CD4-positive, CD25-positive, alpha-beta regulatory T cell (primary cell): ENCODE measurements at regions not wholly inside any gene's neighbourhood (a gene's known extent, or its start where the extent isn't known, plus 50 kb on each side); places are given as distances from the start of the nearest gene placed in this dataset.
"Not testable (repeated sequence)": the region's sequence is repeated elsewhere in the genome, so short reads cannot be mapped to it uniquely, and the experiment has no call there.

Experiments used
- ATAC-seq, 2 donors: fragments of 150-1000 bp; cut with Tn5 transposase; one replicate each; pipeline ENCODE4 v1.10.0; 2021; ENCODE audit warnings: low read depth in 2 of 2, moderate number of reproducible peaks in 2 of 2, moderate library complexity in 1 of 2
- DNase-seq, 3 donors: peaks; one replicate each; pipeline versions ENCODE4 v3.0.0 to v3.0.0-alpha.2; 2012 to 2022; ENCODE audit warnings: mixed read lengths in 1 of 3
- H3K27ac ChIP-seq: one replicate; pipeline ENCODE4 v1.7.0; 2013; ENCODE audit warnings: mild to moderate bottlenecking, low read length; ENCODE audit not compliant: insufficient read depth, poor library complexity, severe bottlenecking
- H3K27me3 ChIP-seq: one replicate; pipeline ENCODE4 v1.7.0; 2013; ENCODE audit warnings: low read length; ENCODE audit not compliant: control insufficient read depth, insufficient read depth
- H3K36me3 ChIP-seq: one replicate; pipeline ENCODE4 v1.7.0; 2013; ENCODE audit warnings: mild to moderate bottlenecking, low read length, moderate library complexity; ENCODE audit not compliant: control insufficient read depth, insufficient read depth
- H3K4me1 ChIP-seq: 2 replicates; pipeline ENCODE4 v1.7.0; 2013; ENCODE audit warnings: mild to moderate bottlenecking, low read length; ENCODE audit not compliant: insufficient read depth, control insufficient read depth, poor library complexity, severe bottlenecking
- H3K4me3 ChIP-seq: one replicate; pipeline ENCODE4 v1.7.0; 2013; ENCODE audit warnings: low read depth, mild to moderate bottlenecking, low read length, moderate library complexity
- H3K9me3 ChIP-seq, 2 experiments: 1 replicate in 1 of 2; 2 replicates in 1 of 2; pipeline ENCODE4 v1.7.0; 2013; ENCODE audit warnings: low read length in 2 of 2, mild to moderate bottlenecking in 1 of 2, moderate library complexity in 1 of 2; ENCODE audit not compliant: control insufficient read depth in 2 of 2
- H3K27ac Mint-ChIP-seq, 3 donors: one replicate each; pipeline ENCODE4 v1.8.0; 2020 to 2022; ENCODE audit warnings: mild to moderate bottlenecking in 3 of 3, mixed read lengths in 3 of 3, moderate library complexity in 2 of 3
- H3K27me3 Mint-ChIP-seq: one replicate; pipeline ENCODE4 v1.8.0; 2022; ENCODE audit warnings: mild to moderate bottlenecking, mixed read lengths
- H3K36me3 Mint-ChIP-seq: one replicate; pipeline ENCODE4 v1.8.0; 2020; ENCODE audit warnings: mixed read lengths
- H3K4me1 Mint-ChIP-seq, 4 donors: one replicate each; pipeline ENCODE4 v1.8.0; 2020 to 2022; ENCODE audit warnings: mixed read lengths in 4 of 4, mild to moderate bottlenecking in 1 of 4
- H3K4me3 Mint-ChIP-seq, 4 donors: one replicate each; pipeline ENCODE4 v1.8.0; 2020 to 2022; ENCODE audit warnings: mild to moderate bottlenecking in 4 of 4, mixed read lengths in 4 of 4, moderate library complexity in 3 of 4
- H3K9me3 Mint-ChIP-seq, 7 donors: one replicate each; pipeline ENCODE4 v1.8.0; 2020 to 2022; ENCODE audit warnings: mixed read lengths in 7 of 7, mild to moderate bottlenecking in 3 of 7, moderate library complexity in 2 of 7

GRCh38 chr4:65999518-65999871 lies 329.2 kb upstream of the EPHA5 start:
- Mint-ChIP-seq H3K27ac (no peak overlapping the region), H3K36me3 (no peaks in the 10 kb centered on the region), H3K4me3 (no peak overlapping the region), H3K27me3 (no peaks in the 10 kb centered on the region), H3K9me3 (peaks cover 0 to 9% (median 6%) of the 10 kb centered on the region in 7 donors), H3K4me1 (no peaks in the 10 kb centered on the region)
- no peaks in the 10 kb centered on the region for H3K9me3 ChIP-seq
- no peaks in the 10 kb centered on the region for H3K27me3 ChIP-seq
- H3K27ac ChIP-seq: no peak overlapping the region
- no peak for DNase-seq
- no peak overlapping the region for H3K4me3 ChIP-seq
- no peak for ATAC-seq
- no peaks in the 10 kb centered on the region for H3K4me1 ChIP-seq
- H3K36me3 ChIP-seq: no peaks in the 10 kb centered on the region

GRCh38 chr4:65998807-65999517 lies 328.7 kb upstream of the EPHA5 start:
- not testable (repeated sequence) for H3K36me3 Mint-ChIP-seq, DNase-seq, H3K4me1 ChIP-seq, H3K36me3 ChIP-seq, H3K9me3 ChIP-seq, H3K27me3 ChIP-seq, H3K27me3 Mint-ChIP-seq, H3K27ac ChIP-seq, H3K4me3 Mint-ChIP-seq, H3K27ac Mint-ChIP-seq, ATAC-seq, H3K9me3 Mint-ChIP-seq, H3K4me3 ChIP-seq, H3K4me1 Mint-ChIP-seq

GRCh38 chr4:65983061-65983460 lies 312.8 kb upstream of the EPHA5 start:
- Mint-ChIP-seq H3K27ac (no peak overlapping the region), H3K4me1 (no peaks in the 10 kb centered on the region), H3K4me3 (no peak overlapping the region), H3K27me3 (no peaks in the 10 kb centered on the region), H3K9me3 (peaks cover 4 to 47% (median 10%) of the 10 kb centered on the region in 7 donors), H3K36me3 (no peaks in the 10 kb centered on the region)
- H3K27ac ChIP-seq: no peak overlapping the region
- H3K36me3 ChIP-seq: no peaks in the 10 kb centered on the region
- DNase-seq: no peak
- no peak overlapping the region for H3K4me3 ChIP-seq
- no peak for ATAC-seq
- no peaks in the 10 kb centered on the region for H3K4me1 ChIP-seq
- H3K27me3 ChIP-seq: no peaks in the 10 kb centered on the region
- H3K9me3 ChIP-seq: no peaks in the 10 kb centered on the region

- no peaks in the 10 kb centered on the region for H3K27me3 Mint-ChIP-seq
- ATAC-seq: no peak
- H3K9me3 Mint-ChIP-seq: peaks cover 0 to 36% (median 10%) of the 10 kb centered on the region in 7 donors
- Histone ChIP-seq H3K36me3 (no peaks in the 10 kb centered on the region), H3K27me3 (no peaks in the 10 kb centered on the region), H3K4me3 (no peak overlapping the region), H3K9me3 (peaks cover 0 to 6% of the 10 kb centered on the region in 2 experiments), H3K4me1 (no peaks in the 10 kb centered on the region), H3K27ac (no peak overlapping the region)
- H3K4me3 Mint-ChIP-seq: no peak overlapping the region
- H3K36me3 Mint-ChIP-seq: no peaks in the 10 kb centered on the region
- no peak overlapping the region for H3K27ac Mint-ChIP-seq
- DNase-seq: no peak
- no peaks in the 10 kb centered on the region for H3K4me1 Mint-ChIP-seq
Observed at GRCh38 chr4:65976287-65976686, 306.0 kb upstream of the EPHA5 start.

- H3K27me3 Mint-ChIP-seq: no peaks in the 10 kb centered on the region
- no peak for ATAC-seq
- H3K9me3 Mint-ChIP-seq: peaks cover 0 to 19% (median 7%) of the 10 kb centered on the region in 7 donors
- H3K4me1 Mint-ChIP-seq: no peaks in the 10 kb centered on the region
- Histone ChIP-seq H3K9me3 (peaks cover 0 to 6% of the 10 kb centered on the region in 2 experiments), H3K4me3 (no peak overlapping the region), H3K27me3 (no peaks in the 10 kb centered on the region), H3K36me3 (no peaks in the 10 kb centered on the region), H3K4me1 (no peaks in the 10 kb centered on the region), H3K27ac (no peak overlapping the region)
- no peaks in the 10 kb centered on the region for H3K36me3 Mint-ChIP-seq
- no peak overlapping the region for H3K27ac Mint-ChIP-seq
- DNase-seq: no peak
- H3K4me3 Mint-ChIP-seq: no peak overlapping the region
Observed at GRCh38 chr4:65973186-65973585, 302.9 kb upstream of the EPHA5 start.

GRCh38 chr4:65971686-65972085 lies 301.4 kb upstream of the EPHA5 start:
- no peak overlapping the region for H3K4me3 ChIP-seq
- H3K27ac ChIP-seq: no peak overlapping the region
- H3K4me1 ChIP-seq: no peaks in the 10 kb centered on the region
- no peaks in the 10 kb centered on the region for H3K36me3 ChIP-seq
- H3K27me3 Mint-ChIP-seq: no peaks in the 10 kb centered on the region
- H3K36me3 Mint-ChIP-seq: no peaks in the 10 kb centered on the region
- ATAC-seq: no peak
- peaks cover 0 to 6% of the 10 kb centered on the region in 2 experiments for H3K9me3 ChIP-seq
- H3K27me3 ChIP-seq: no peaks in the 10 kb centered on the region
- DNase-seq: no peak
- no peak overlapping the region for H3K4me3 Mint-ChIP-seq
- H3K9me3 Mint-ChIP-seq: peaks cover 0 to 14% (median 5%) of the 10 kb centered on the region in 7 donors
- H3K4me1 Mint-ChIP-seq: no peaks in the 10 kb centered on the region
- H3K27ac Mint-ChIP-seq: no peak overlapping the region

- H3K4me1 Mint-ChIP-seq: no peaks in the 10 kb centered on the region
- no peak for ATAC-seq
- no peak overlapping the region for H3K4me3 Mint-ChIP-seq
Observed at GRCh38 chr4:65968831-65969558, 298.7 kb upstream of the EPHA5 start.

GRCh38 chr4:65960751-65961150 lies 290.5 kb upstream of the EPHA5 start:
- DNase-seq (no peak), ATAC-seq (no peak)
- Histone ChIP-seq H3K4me3 (no peak overlapping the region), H3K36me3 (no peaks in the 10 kb centered on the region), H3K9me3 (peaks cover 3 to 4% of the 10 kb centered on the region in 2 experiments), H3K4me1 (no peaks in the 10 kb centered on the region), H3K27ac (no peak overlapping the region), H3K27me3 (no peaks in the 10 kb centered on the region)
- no peaks in the 10 kb centered on the region for H3K4me1 Mint-ChIP-seq
- H3K36me3 Mint-ChIP-seq: no peaks in the 10 kb centered on the region
- H3K4me3 Mint-ChIP-seq: no peak overlapping the region
- H3K9me3 Mint-ChIP-seq: peaks cover 2 to 14% (median 8%) of the 10 kb centered on the region in 7 donors
- H3K27ac Mint-ChIP-seq: no peak overlapping the region
- no peaks in the 10 kb centered on the region for H3K27me3 Mint-ChIP-seq

More at GRCh38 chr4:65968831-65969558, 298.7 kb upstream of the EPHA5 start:
- Mint-ChIP-seq H3K27me3 (no peaks in the 10 kb centered on the region), H3K9me3 (peaks cover 0 to 9% (median 5%) of the 10 kb centered on the region in 7 donors), H3K27ac (no peak overlapping the region), H3K36me3 (no peaks in the 10 kb centered on the region)
- no peaks in the 10 kb centered on the region for H3K27me3 ChIP-seq
- no peak overlapping the region for H3K4me3 ChIP-seq
- no peaks in the 10 kb centered on the region for H3K4me1 ChIP-seq
- no peak overlapping the region for H3K27ac ChIP-seq
- H3K36me3 ChIP-seq: no peaks in the 10 kb centered on the region
- peaks cover 0 to 6% of the 10 kb centered on the region in 2 experiments for H3K9me3 ChIP-seq
- no peak for DNase-seq
